ENCODE measurements at regions not wholly inside any gene's neighbourhood (a gene's known extent, or its start where the extent isn't known, plus 50 kb on each side); places are given as distances from the start of the nearest gene placed in this dataset.

DNA sequence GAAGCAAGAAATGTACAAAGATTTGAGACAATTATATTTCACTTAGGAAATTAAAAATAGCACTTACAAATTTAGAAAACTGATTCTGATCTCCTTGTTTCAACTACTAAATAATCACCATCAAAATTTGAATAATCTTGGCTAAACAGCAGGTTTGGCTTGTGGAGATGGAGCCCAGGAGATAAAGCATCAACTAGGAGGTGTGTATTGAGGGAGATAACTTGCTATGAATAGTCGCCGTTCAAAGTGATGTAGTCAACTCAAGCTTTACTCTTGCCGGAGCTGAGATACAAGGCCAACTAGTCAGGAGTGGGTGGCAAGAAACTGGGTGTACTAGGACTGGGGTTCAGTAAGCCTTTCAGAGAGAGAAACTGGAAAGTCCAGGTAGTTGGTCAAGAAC is 117.7 kb downstream of the TRMT11 start:
- H3K4me3 Mint-ChIP-seq, result no peak overlapping the region
- H3K27me3 Mint-ChIP-seq, result no peaks in the 10 kb centered on the region
- no peak for ATAC-seq (ENCODE audit: low read depth)
- intact Hi-C loops (cut with micrococcal nuclease), result no loop called here
- H3K9me3 Mint-ChIP-seq, result no peaks in the 10 kb centered on the region
- POLR2A ChIA-PET, result no interaction called here
- CTCF ChIA-PET, result no interaction called here
- TF ChIP-seq, protein P1, sequence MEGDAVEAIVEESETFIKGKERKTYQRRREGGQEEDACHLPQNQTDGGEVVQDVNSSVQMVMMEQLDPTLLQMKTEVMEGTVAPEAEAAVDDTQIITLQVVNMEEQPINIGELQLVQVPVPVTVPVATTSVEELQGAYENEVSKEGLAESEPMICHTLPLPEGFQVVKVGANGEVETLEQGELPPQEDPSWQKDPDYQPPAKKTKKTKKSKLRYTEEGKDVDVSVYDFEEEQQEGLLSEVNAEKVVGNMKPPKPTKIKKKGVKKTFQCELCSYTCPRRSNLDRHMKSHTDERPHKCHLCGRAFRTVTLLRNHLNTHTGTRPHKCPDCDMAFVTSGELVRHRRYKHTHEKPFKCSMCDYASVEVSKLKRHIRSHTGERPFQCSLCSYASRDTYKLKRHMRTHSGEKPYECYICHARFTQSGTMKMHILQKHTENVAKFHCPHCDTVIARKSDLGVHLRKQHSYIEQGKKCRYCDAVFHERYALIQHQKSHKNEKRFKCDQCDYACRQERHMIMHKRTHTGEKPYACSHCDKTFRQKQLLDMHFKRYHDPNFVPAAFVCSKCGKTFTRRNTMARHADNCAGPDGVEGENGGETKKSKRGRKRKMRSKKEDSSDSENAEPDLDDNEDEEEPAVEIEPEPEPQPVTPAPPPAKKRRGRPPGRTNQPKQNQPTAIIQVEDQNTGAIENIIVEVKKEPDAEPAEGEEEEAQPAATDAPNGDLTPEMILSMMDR (IDR thresholded peaks at IDR 0.05), result no peak
- no peak for DNase-seq
- H3K27ac Mint-ChIP-seq, result no peak overlapping the region
- no peaks in the 10 kb centered on the region for H3K4me1 Mint-ChIP-seq
- peaks cover 8% of the 10 kb centered on the region for H3K36me3 Mint-ChIP-seq (ENCODE audit: low read depth)

GRCh38 chr6:126107475-126108166 is 121.3 kb downstream of the TRMT11 start:
- TF ChIP-seq, protein P1 (IDR thresholded peaks at IDR 0.05), result no peak
- CTCF ChIA-PET, result no interaction called here

DNA sequence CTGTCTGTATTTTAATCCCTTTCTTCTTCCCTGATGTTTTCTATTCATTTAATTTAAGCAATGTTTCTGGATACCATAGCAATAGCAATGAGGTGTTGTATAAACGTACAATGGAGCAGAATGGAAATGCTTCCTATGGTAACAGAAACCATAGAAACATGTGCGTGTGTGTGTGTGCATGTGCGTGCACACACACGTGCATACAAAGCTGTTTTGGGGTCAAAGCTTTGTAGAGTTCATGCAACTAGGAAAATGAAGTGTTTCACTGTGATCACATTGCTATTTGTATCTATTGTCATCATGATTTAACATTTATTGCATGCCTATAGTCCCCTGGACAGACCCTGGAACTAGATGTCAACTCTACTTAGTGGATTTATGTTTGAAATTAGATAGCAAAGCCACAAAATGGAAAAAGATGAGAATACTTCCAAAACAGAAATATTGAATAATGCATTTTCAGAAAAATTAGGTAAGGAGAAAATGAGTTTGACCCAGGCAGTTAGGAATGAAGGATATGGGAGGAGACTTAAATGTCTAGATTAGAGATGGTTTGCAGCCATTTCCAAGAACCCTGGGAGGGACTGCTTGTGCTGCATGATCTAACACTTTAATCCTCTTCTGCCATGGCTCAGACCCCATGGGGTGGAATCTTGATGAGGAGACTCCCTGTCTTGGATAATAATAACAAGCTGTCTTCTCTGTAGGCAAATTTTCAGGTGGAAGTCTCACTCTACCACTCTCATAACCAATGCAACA is 124.4 kb downstream of the TRMT11 start:
- Mint-ChIP-seq H3K4me3 (no peak overlapping the region), H3K9me3 (no peaks in the 10 kb centered on the region), H3K27me3 (no peaks in the 10 kb centered on the region), H3K36me3 (ENCODE audit: low read depth) (no peaks in the 10 kb centered on the region), H3K27ac (no peak overlapping the region), H3K4me1 (no peaks in the 10 kb centered on the region)
- POLR2A ChIA-PET, result no interaction called here
- intact Hi-C loops (cut with micrococcal nuclease), result no loop called here
- ATAC-seq (ENCODE audit: low read depth), result no peak
- TF ChIP-seq, protein P1 (IDR thresholded peaks at IDR 0.05), result no peak
- CTCF ChIA-PET, result no interaction called here
- DNase-seq, result no peak

More at GRCh38 chr6:126107475-126108166, 121.3 kb downstream of the TRMT11 start:
- H3K4me1 Mint-ChIP-seq, result no peaks in the 10 kb centered on the region
- POLR2A ChIA-PET, result no interaction called here
- no peak overlapping the region for H3K4me3 Mint-ChIP-seq
- H3K9me3 Mint-ChIP-seq, result no peaks in the 10 kb centered on the region
- no peaks in the 10 kb centered on the region for H3K27me3 Mint-ChIP-seq
- ATAC-seq (ENCODE audit: low read depth) (no peak), DNase-seq (no peak)
- peaks cover 4% of the 10 kb centered on the region for H3K36me3 Mint-ChIP-seq (ENCODE audit: low read depth)
- no peak overlapping the region for H3K27ac Mint-ChIP-seq
- intact Hi-C loops (cut with micrococcal nuclease), result no loop called here

DNA sequence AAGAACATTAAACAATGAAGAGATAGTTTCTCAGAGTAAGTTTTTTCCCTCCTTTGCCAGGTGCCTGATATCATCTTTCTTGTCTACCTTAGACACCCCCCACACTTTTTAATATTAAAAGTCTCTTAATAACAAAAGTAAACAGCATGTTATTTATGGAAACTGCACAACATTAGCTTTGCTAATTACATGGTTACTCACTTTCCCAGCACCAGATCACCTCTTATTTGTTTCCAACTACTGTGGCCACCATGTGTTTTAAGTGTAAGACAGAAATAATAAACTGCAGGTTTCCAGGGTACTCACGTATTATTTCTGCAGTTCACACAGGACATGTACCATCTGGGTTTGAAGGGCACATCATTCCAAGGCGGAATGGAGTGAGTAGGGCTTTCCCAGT is 125.0 kb downstream of the TRMT11 start:
- ChIA-PET POLR2A (no interaction called here), CTCF (no interaction called here)
- intact Hi-C loops (cut with micrococcal nuclease), result no loop called here
- Mint-ChIP-seq H3K4me3 (no peak overlapping the region), H3K27ac (no peak overlapping the region), H3K27me3 (no peaks in the 10 kb centered on the region), H3K4me1 (no peaks in the 10 kb centered on the region), H3K36me3 (ENCODE audit: low read depth) (no peaks in the 10 kb centered on the region), H3K9me3 (no peaks in the 10 kb centered on the region)
- ATAC-seq (ENCODE audit: low read depth), result no peak
- TF ChIP-seq, protein P1 (IDR thresholded peaks at IDR 0.05), result no peak
- no peak for DNase-seq

- Mint-ChIP-seq H3K36me3 (ENCODE audit: low read depth) (no peaks in the 10 kb centered on the region), H3K4me3 (no peak overlapping the region), H3K4me1 (no peaks in the 10 kb centered on the region), H3K27ac (no peak overlapping the region), H3K27me3 (no peaks in the 10 kb centered on the region), H3K9me3 (no peaks in the 10 kb centered on the region)
- no peak for DNase-seq
- ChIA-PET CTCF (no interaction called here), POLR2A (interaction anchor here (0.6 kb wide), 1 partner anchor 10 kb away, joined by 4 read pairs; no protein-coding TSS in a partner anchor)
- intact Hi-C loops (cut with micrococcal nuclease), result no loop called here
- no peak for ATAC-seq (ENCODE audit: low read depth)
- TF ChIP-seq, protein P1 (IDR thresholded peaks at IDR 0.05), result no peak
Observed at GRCh38 chr6:126112171-126112632, 125.9 kb downstream of the TRMT11 start.
